ENCODE measurements at regions not wholly inside any gene's neighbourhood (a gene's known extent, or its start where the extent isn't known, plus 50 kb on each side); places are given as distances from the start of the nearest gene placed in this dataset.

- Mint-ChIP-seq H3K36me3 (ENCODE audit: insufficient read depth in 1 of 3, low read depth in 3 of 3) (peaks cover 0 to 4% (median 0%) of the 10 kb centered on the region in 3 experiments; a peak in 2 of 7 replicates), H3K27ac (no peak overlapping the region)
Measured at GRCh38 chr2:16174693-16175045, 234.3 kb downstream of the MYCN start.

More at GRCh38 chr2:16174693-16175045, 234.3 kb downstream of the MYCN start:
- Mint-ChIP-seq H3K4me1 (peaks cover 3 to 8% of the 10 kb centered on the region in 2 experiments), H3K27me3 (ENCODE audit: low read depth) (no peaks in the 10 kb centered on the region), H3K4me3 (no peak overlapping the region), H3K9me3 (no peaks in the 10 kb centered on the region; a peak in 1 of 5 replicates)
- Histone ChIP-seq H3T11ph (ENCODE audit: low read length) (no peak overlapping the region), H3K4me2 (ENCODE audit: insufficient read depth, insufficient read length, low read length) (no peak overlapping the region), H3K18ac (ENCODE audit: insufficient read length, low read depth, low read length) (no peak overlapping the region), H3K79me1 (ENCODE audit: insufficient read depth, low read depth, low read length, poor library complexity, severe bottlenecking) (no peaks in the 10 kb centered on the region), H2AK5ac (ENCODE audit: insufficient read length, low read length) (no peak overlapping the region), H3K4me1 (ENCODE audit: insufficient read depth, low read length) (no peaks in the 10 kb centered on the region), H4K8ac (replicated peaks; ENCODE audit: insufficient read length, low read depth, low read length) (no peak overlapping the region), H2BK5ac (ENCODE audit: insufficient read length, low read length) (no peak overlapping the region), H2BK15ac (ENCODE audit: low read depth, low read length) (no peak overlapping the region), H4K91ac (ENCODE audit: insufficient read length, low read depth, low read length) (no peak overlapping the region), H2BK12ac (ENCODE audit: insufficient read length, low read depth, low read length) (no peak overlapping the region), H3K23me2 (ENCODE audit: insufficient read length, low read depth, low read length, poor library complexity, severe bottlenecking) (no peaks in the 10 kb centered on the region), H3K23ac (ENCODE audit: insufficient read length, low read depth, low read length) (no peak overlapping the region), H3K79me2 (ENCODE audit: insufficient read depth, low read length) (no peaks in the 10 kb centered on the region), H3K27ac (ENCODE audit: insufficient read length, low read depth, low read length) (no peak overlapping the region), H4K5ac (ENCODE audit: insufficient read length, low read depth, low read length) (no peak overlapping the region), H3K14ac (ENCODE audit: insufficient read depth, low read length) (no peak overlapping the region), H3K27me3 (ENCODE audit: insufficient read depth, low read length) (no peaks in the 10 kb centered on the region), H3K56ac (ENCODE audit: insufficient read length, low read depth, low read length) (no peak overlapping the region), H2AFZ (ENCODE audit: low read length) (no peak overlapping the region), H3K9ac (ENCODE audit: extremely low read depth, insufficient read length, low read length) (no peak overlapping the region), H4K20me1 (ENCODE audit: control insufficient read depth, insufficient read depth, insufficient read length) (no peaks in the 10 kb centered on the region), H2BK120ac (ENCODE audit: low read depth, low read length, poor library complexity, severe bottlenecking) (no peak overlapping the region), H3K9me3 (ENCODE audit: control insufficient read depth, low read depth, low read length) (no peaks in the 10 kb centered on the region), H3K4ac (ENCODE audit: low read depth, low read length) (no peak overlapping the region), H2BK20ac (ENCODE audit: low read depth, low read length, poor library complexity, severe bottlenecking) (no peak overlapping the region)
- no CpG with 5 or more reads among the region's 3 CpGs for WGBS (ENCODE audit: extremely low coverage, insufficient read length, low lambda C conversion rate)
- DNase-seq, result no peak
- no peak for TF ChIP-seq CTCF (conservative IDR thresholded peaks at IDR 0.05)

Data from H9 (cell line).